CD4-positive, CD25-positive, alpha-beta regulatory T cell (primary cell): ENCODE measurements at regions not wholly inside any gene's neighbourhood (a gene's known extent, or its start where the extent isn't known, plus 50 kb on each side); places are given as distances from the start of the nearest gene placed in this dataset.

Experiments
- ATAC-seq, 2 donors: fragments of 150-1000 bp; cut with Tn5 transposase; one replicate each; pipeline ENCODE4 v1.10.0; 2021; ENCODE audit warnings: low read depth in 2 of 2, moderate number of reproducible peaks in 2 of 2, moderate library complexity in 1 of 2
- DNase-seq, 3 donors: peaks; one replicate each; pipeline versions ENCODE4 v3.0.0 to v3.0.0-alpha.2; 2012 to 2022; ENCODE audit warnings: mixed read lengths in 1 of 3
- H3K27ac ChIP-seq: one replicate; pipeline ENCODE4 v1.7.0; 2013; ENCODE audit warnings: mild to moderate bottlenecking, low read length; ENCODE audit not compliant: insufficient read depth, poor library complexity, severe bottlenecking
- H3K27me3 ChIP-seq: one replicate; pipeline ENCODE4 v1.7.0; 2013; ENCODE audit warnings: low read length; ENCODE audit not compliant: control insufficient read depth, insufficient read depth
- H3K36me3 ChIP-seq: one replicate; pipeline ENCODE4 v1.7.0; 2013; ENCODE audit warnings: mild to moderate bottlenecking, low read length, moderate library complexity; ENCODE audit not compliant: control insufficient read depth, insufficient read depth
- H3K4me1 ChIP-seq: 2 replicates; pipeline ENCODE4 v1.7.0; 2013; ENCODE audit warnings: mild to moderate bottlenecking, low read length; ENCODE audit not compliant: insufficient read depth, control insufficient read depth, poor library complexity, severe bottlenecking
- H3K4me3 ChIP-seq: one replicate; pipeline ENCODE4 v1.7.0; 2013; ENCODE audit warnings: low read depth, mild to moderate bottlenecking, low read length, moderate library complexity
- H3K9me3 ChIP-seq, 2 experiments: 1 replicate in 1 of 2; 2 replicates in 1 of 2; pipeline ENCODE4 v1.7.0; 2013; ENCODE audit warnings: low read length in 2 of 2, mild to moderate bottlenecking in 1 of 2, moderate library complexity in 1 of 2; ENCODE audit not compliant: control insufficient read depth in 2 of 2
- H3K27ac Mint-ChIP-seq, 3 donors: one replicate each; pipeline ENCODE4 v1.8.0; 2020 to 2022; ENCODE audit warnings: mild to moderate bottlenecking in 3 of 3, mixed read lengths in 3 of 3, moderate library complexity in 2 of 3
- H3K27me3 Mint-ChIP-seq: one replicate; pipeline ENCODE4 v1.8.0; 2022; ENCODE audit warnings: mild to moderate bottlenecking, mixed read lengths
- H3K36me3 Mint-ChIP-seq: one replicate; pipeline ENCODE4 v1.8.0; 2020; ENCODE audit warnings: mixed read lengths
- H3K4me1 Mint-ChIP-seq, 4 donors: one replicate each; pipeline ENCODE4 v1.8.0; 2020 to 2022; ENCODE audit warnings: mixed read lengths in 4 of 4, mild to moderate bottlenecking in 1 of 4
- H3K4me3 Mint-ChIP-seq, 4 donors: one replicate each; pipeline ENCODE4 v1.8.0; 2020 to 2022; ENCODE audit warnings: mild to moderate bottlenecking in 4 of 4, mixed read lengths in 4 of 4, moderate library complexity in 3 of 4
- H3K9me3 Mint-ChIP-seq, 7 donors: one replicate each; pipeline ENCODE4 v1.8.0; 2020 to 2022; ENCODE audit warnings: mixed read lengths in 7 of 7, mild to moderate bottlenecking in 3 of 7, moderate library complexity in 2 of 7

DNA sequence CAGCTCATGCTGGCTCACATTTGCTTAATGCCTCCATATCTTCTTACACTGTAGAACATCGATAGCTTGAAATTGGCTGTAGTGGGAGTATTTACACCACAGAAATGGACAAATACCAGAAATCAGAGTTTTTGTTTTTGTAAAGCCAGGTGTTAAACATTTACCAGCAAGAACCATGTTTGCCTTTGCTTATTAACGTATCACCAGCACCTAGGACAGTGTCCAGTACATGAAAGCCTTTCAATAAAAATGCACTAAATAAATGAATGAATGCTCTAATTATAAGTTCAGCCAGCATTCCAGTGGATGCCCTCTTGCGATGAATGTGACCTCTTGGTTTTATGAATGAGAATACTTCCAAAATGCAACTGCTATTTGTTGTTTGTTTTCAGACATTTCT is 140.4 kb upstream of the VLDLR start:
- Histone ChIP-seq H3K4me1 (no peaks in the 10 kb centered on the region), H3K9me3 (no peaks in the 10 kb centered on the region), H3K27ac (no peak overlapping the region), H3K27me3 (no peaks in the 10 kb centered on the region), H3K36me3 (no peaks in the 10 kb centered on the region), H3K4me3 (no peak overlapping the region)
- no peak for ATAC-seq
- H3K27ac Mint-ChIP-seq = no peak overlapping the region
- no peaks in the 10 kb centered on the region for H3K27me3 Mint-ChIP-seq
- H3K9me3 Mint-ChIP-seq = no peaks in the 10 kb centered on the region
- no peaks in the 10 kb centered on the region for H3K4me1 Mint-ChIP-seq
- no peaks in the 10 kb centered on the region for H3K36me3 Mint-ChIP-seq
- DNase-seq = no peak
- no peak overlapping the region for H3K4me3 Mint-ChIP-seq

DNA sequence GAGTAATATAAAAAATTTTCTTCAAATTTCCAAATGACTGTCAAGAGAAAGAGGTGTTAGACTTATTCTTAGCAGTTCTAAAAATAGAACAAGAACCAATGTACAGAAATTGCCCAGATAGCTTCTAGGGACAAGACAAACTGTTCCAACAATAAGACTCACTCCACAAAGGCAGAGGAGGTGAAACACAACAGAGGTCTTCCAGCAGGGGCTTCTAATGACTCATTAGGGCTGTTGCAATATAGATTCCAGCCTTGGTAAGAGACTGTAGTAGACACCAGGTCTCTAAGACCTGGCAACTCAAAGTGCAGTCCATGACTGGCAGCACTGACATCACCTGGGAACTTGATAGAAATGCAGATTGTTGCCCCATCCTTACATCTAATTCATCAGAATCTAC is 134.6 kb upstream of the VLDLR start:
- H3K27me3 ChIP-seq = no peaks in the 10 kb centered on the region

DNA sequence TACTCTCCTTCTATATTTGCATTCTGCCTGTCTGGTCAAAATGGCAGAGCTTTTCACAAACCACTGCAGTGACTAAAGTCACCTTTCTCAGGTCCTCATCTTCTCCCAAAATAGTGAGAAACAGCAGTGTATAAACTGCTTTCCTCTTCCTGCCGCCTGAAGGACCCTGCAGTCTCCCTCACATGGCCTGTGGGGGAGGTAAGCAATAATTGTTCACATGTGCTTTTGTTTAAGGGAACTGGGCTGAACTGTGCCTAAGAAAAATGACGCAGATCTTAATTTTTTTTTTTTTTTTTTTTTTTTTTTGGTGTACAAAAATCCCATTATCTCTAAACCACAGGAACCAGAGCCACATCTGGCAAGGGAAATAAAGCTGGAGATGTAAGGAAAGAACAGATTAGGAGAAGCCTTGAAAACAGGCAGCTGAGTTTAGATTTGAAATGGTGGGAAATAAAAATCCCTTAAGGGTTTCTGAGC is 131.7 kb upstream of the VLDLR start:
- Histone ChIP-seq H3K9me3 (no peaks in the 10 kb centered on the region), H3K4me1 (no peaks in the 10 kb centered on the region), H3K36me3 (no peaks in the 10 kb centered on the region), H3K27ac (no peak overlapping the region), H3K4me3 (no peak overlapping the region), H3K27me3 (no peaks in the 10 kb centered on the region)
- Mint-ChIP-seq H3K27me3 (no peaks in the 10 kb centered on the region), H3K27ac (no peak overlapping the region), H3K9me3 (no peaks in the 10 kb centered on the region), H3K36me3 (no peaks in the 10 kb centered on the region), H3K4me1 (no peaks in the 10 kb centered on the region), H3K4me3 (no peak overlapping the region)
- ATAC-seq (no peak), DNase-seq (no peak)

More for the DNA sequence above, 134.6 kb upstream of the VLDLR start:
- H3K4me1 Mint-ChIP-seq = no peaks in the 10 kb centered on the region
- H3K9me3 ChIP-seq = no peaks in the 10 kb centered on the region
- no peaks in the 10 kb centered on the region for H3K27me3 Mint-ChIP-seq
- H3K36me3 Mint-ChIP-seq = no peaks in the 10 kb centered on the region
- no peak overlapping the region for H3K27ac ChIP-seq
- no peak overlapping the region for H3K4me3 Mint-ChIP-seq
- ATAC-seq (no peak), DNase-seq (no peak)
- no peaks in the 10 kb centered on the region for H3K9me3 Mint-ChIP-seq
- H3K4me3 ChIP-seq = no peak overlapping the region
- H3K4me1 ChIP-seq = no peaks in the 10 kb centered on the region
- no peaks in the 10 kb centered on the region for H3K36me3 ChIP-seq
- H3K27ac Mint-ChIP-seq = no peak overlapping the region

DNA sequence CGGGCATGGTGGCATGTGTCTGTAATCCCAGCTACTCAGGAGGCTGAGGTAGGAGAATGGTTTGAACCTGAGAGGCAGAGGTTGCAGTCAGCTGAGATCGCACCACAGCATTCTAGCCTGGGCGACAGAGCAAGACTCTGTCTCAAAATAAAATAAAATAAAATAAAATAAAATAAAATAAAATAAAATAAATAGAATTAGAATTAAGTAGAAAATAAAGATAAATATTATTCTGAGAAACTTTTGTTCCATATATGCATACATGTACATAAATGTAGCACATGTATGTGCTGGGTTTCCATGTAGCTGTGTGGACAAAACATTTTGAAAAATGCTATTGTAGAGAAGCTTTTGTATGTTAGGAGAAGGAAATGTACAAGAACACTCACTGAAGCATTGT is 129.4 kb upstream of the VLDLR start:
- no peaks in the 10 kb centered on the region for H3K9me3 ChIP-seq
- ATAC-seq (no peak), DNase-seq (no peak)
- H3K36me3 ChIP-seq = no peaks in the 10 kb centered on the region
- no peaks in the 10 kb centered on the region for H3K9me3 Mint-ChIP-seq
- no peaks in the 10 kb centered on the region for H3K27me3 ChIP-seq
- no peaks in the 10 kb centered on the region for H3K4me1 Mint-ChIP-seq
- no peaks in the 10 kb centered on the region for H3K4me1 ChIP-seq
- no peak overlapping the region for H3K27ac Mint-ChIP-seq
- H3K36me3 Mint-ChIP-seq = no peaks in the 10 kb centered on the region
- H3K27me3 Mint-ChIP-seq = no peaks in the 10 kb centered on the region
- no peak overlapping the region for H3K4me3 Mint-ChIP-seq
- H3K4me3 ChIP-seq = no peak overlapping the region
- no peak overlapping the region for H3K27ac ChIP-seq

DNA sequence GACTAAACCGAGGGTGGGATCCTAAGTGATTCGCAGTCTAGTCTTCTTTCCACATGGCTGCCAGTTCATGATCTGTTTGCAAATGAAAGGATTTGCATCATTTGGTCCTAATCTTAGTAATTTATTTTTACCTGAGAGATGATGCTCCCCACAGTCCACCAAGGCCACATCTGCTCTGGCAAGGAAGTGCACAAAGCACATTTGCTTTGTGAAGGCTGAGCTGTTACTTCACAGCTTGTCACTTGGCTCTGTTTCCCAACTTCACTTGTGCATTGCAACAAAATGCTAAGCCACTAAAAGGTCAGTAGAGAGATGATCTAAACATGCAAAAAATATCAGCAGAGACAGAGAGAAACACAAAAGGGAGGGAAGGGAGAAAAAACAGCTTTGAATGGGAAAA is 128.5 kb upstream of the VLDLR start:
- Mint-ChIP-seq H3K4me3 (no peak overlapping the region), H3K36me3 (no peaks in the 10 kb centered on the region), H3K27ac (peak overlapping the region in 1 of 3 donors; percentile 49), H3K27me3 (no peaks in the 10 kb centered on the region), H3K4me1 (no peaks in the 10 kb centered on the region), H3K9me3 (no peaks in the 10 kb centered on the region)
- ATAC-seq (no peak), DNase-seq (no peak)
- H3K4me3 ChIP-seq = no peak overlapping the region
- H3K9me3 ChIP-seq = no peaks in the 10 kb centered on the region
- H3K36me3 ChIP-seq = no peaks in the 10 kb centered on the region
- no peaks in the 10 kb centered on the region for H3K4me1 ChIP-seq
- H3K27me3 ChIP-seq = no peaks in the 10 kb centered on the region
- no peak overlapping the region for H3K27ac ChIP-seq

DNA sequence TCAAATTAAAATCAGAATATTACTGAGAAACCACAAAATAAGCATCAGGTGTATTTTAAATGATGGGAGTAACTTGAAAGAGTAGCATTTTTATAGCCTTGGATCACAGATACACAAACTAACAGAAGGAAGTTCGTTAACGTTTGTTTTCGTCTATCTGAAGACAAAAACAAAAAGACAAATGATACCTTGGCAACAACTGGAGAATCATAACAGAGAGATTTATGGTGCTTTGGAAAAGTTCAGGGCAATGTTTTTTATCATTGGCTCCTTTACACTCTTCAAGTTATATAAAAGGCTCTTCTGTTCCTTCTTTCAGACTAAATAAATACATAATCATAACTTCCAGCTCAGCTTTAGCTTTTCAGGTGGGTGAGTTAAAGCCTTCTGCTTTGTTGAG is 128.1 kb upstream of the VLDLR start:
- Mint-ChIP-seq H3K4me1 (no peaks in the 10 kb centered on the region), H3K27me3 (no peaks in the 10 kb centered on the region), H3K9me3 (no peaks in the 10 kb centered on the region), H3K36me3 (no peaks in the 10 kb centered on the region), H3K27ac (no peak overlapping the region), H3K4me3 (no peak overlapping the region)
- H3K4me3 ChIP-seq = no peak overlapping the region
- H3K9me3 ChIP-seq = no peaks in the 10 kb centered on the region
- H3K4me1 ChIP-seq = no peaks in the 10 kb centered on the region
- H3K27me3 ChIP-seq = no peaks in the 10 kb centered on the region
- DNase-seq (no peak), ATAC-seq (no peak)
- H3K36me3 ChIP-seq = no peaks in the 10 kb centered on the region
- no peak overlapping the region for H3K27ac ChIP-seq

DNA sequence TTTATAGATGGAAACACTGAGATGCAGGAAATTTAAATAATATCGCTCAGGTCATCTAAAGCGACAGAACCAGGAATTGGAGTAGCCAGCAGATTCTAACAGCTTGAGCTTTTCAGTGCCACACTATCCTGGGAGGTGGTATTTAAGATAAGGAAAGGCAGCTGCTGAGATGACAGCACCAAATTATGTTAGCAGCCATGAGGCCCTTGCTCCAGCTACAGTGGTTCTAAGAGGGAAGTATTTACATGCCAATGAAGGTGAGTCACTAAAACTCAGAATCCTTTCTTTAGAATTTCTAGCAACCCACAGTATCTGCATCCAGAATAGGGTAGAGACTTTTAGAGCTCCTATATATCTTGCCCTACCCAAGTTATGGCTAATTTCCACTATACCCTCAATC is 127.0 kb upstream of the VLDLR start:
- no peak for DNase-seq
- Histone ChIP-seq H3K36me3 (no peaks in the 10 kb centered on the region), H3K4me1 (no peaks in the 10 kb centered on the region), H3K27ac (no peak overlapping the region), H3K27me3 (no peaks in the 10 kb centered on the region), H3K9me3 (no peaks in the 10 kb centered on the region), H3K4me3 (no peak overlapping the region)
- Mint-ChIP-seq H3K27ac (no peak overlapping the region), H3K4me1 (no peaks in the 10 kb centered on the region), H3K27me3 (no peaks in the 10 kb centered on the region), H3K36me3 (no peaks in the 10 kb centered on the region), H3K4me3 (no peak overlapping the region), H3K9me3 (no peaks in the 10 kb centered on the region)
- no peak for ATAC-seq

DNA sequence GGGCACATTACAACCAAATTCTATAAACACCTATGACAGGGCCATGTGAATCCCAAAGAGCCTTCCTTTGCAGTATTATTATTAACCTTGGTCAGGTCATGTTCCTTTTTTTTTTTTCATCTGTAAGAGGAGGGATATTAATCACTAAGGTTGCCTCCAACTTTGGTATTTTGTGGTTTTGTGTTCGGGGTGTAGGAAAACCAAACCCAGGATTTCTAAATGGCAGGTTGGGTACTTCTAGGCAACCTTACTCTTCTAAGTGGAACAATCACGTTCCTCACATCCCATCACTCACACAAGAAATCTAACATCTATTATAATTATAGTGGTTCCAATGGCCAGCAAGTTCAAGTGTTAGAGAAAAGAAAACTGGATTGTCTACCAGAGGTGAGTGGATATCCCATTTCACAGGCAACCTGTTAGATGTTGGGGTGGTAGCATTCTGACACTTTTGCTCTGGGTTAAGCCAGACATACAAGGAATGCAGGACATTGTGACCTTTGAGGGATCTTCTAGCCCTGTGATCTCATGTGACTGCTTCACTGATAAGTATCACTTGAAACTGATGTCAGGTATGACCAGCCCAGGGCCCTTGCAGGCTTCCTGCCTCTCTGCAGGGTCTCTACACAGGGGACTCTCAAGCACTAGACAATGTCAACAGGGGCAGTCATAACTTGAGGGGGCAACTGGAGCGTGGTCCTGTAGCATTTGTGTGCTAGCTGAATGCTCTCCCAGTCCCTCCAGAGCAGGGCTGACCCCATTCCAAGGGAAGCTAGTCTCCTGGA is 126.2 kb upstream of the VLDLR start:
- Histone ChIP-seq H3K27me3 (no peaks in the 10 kb centered on the region), H3K4me1 (no peaks in the 10 kb centered on the region), H3K27ac (no peak overlapping the region), H3K36me3 (no peaks in the 10 kb centered on the region), H3K4me3 (no peak overlapping the region), H3K9me3 (no peaks in the 10 kb centered on the region)
- Mint-ChIP-seq H3K36me3 (no peaks in the 10 kb centered on the region), H3K4me1 (no peaks in the 10 kb centered on the region), H3K27ac (no peak overlapping the region), H3K27me3 (no peaks in the 10 kb centered on the region), H3K9me3 (no peaks in the 10 kb centered on the region), H3K4me3 (no peak overlapping the region)
- no peak for DNase-seq
- ATAC-seq = no peak
